GM21717 (cell line): ENCODE measurements at regions not wholly inside any gene's neighbourhood (a gene's known extent, or its start where the extent isn't known, plus 50 kb on each side); places are given as distances from the start of the nearest gene placed in this dataset.
"Not testable (repeated sequence)": the region's sequence is repeated elsewhere in the genome, so short reads cannot be mapped to it uniquely, and the experiment has no call there.

Experiments
- ATAC-seq: cut with Tn5 transposase; IDR thresholded peaks from one replicate; pipeline ENCODE4 v1.9.1; 2021; ENCODE audit warnings: mild to moderate bottlenecking, moderate library complexity; ENCODE audit not compliant: unreplicated experiment

DNA sequence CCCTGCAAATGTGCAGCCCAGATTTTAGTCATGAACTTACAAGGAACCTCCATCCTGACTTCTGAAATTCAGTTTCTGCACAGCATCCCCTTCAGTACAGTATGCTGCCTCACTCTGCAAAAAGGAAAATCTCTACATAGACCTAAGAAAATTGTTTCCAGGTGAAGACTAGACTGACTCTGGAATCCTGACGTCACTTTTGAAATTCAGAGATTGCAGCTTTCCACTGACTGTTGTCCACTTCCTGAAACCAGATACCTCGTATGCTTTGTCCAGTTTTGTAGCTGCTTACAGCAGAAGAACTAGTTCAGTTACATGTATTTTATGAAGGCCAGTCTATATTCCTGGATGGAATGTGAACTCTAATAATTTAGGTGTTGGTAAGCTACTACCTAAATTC, 629.3 kb upstream of the ST8SIA4 start:
- no peak for ATAC-seq

DNA sequence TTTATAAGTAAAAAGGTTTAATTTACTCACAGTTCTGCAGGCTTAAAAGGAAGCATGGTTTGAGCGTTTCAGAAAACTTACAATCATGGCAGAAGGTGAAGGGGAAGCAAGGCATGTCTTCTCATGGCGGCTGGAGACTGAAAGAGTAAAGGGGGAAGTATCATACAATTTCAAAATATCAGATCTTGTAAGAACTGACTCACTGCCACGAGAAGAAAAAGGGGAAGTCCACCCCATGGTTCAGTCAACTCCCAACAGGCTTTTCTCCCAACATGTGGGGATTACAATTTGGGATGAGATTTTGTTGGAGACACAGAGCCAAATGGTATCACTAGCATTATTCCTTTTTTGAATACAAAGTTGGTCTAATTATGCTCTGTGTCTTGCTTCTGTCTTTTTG, 627.9 kb upstream of the ST8SIA4 start:
- ATAC-seq, result no peak

DNA sequence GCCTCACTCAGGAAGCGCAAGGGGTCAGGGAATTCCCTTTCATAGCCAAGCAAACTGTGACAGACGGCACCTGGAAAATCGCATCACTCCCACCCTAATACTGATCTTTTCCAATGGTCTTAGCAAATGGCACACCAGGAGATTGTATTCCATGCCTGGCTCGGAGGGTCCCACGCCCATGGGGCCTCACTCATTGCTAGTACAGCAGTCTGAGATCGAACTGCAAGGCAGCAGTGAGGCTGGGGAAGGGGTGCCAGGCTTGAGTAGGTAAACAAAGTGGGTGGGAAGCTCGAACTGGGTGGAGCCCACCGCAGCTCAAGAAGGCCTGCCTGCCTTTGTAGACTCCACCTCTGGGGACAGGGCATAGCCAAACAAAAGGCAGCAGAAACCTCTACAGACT, 626.0 kb upstream of the ST8SIA4 start:
- ATAC-seq, result not testable (repeated sequence)

DNA sequence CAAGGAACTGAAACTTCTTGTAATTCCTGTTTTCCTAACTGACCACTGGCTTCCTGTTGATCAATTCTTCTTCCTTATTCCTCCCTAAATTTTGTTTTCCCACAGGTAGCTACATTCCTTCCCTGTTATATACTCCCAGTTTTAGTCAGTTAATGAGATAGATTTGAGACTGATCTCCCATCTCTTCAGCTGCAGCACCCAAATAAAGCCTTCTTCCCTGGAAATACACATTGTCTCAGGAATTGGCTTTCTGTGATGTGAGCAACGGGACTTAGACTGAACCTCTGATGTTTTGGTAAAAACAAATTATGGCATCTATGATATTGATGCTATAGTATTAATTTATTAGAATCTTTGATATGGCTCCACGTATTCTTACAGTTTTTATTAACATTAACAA, 617.3 kb upstream of the ST8SIA4 start:
- no peak for ATAC-seq

DNA sequence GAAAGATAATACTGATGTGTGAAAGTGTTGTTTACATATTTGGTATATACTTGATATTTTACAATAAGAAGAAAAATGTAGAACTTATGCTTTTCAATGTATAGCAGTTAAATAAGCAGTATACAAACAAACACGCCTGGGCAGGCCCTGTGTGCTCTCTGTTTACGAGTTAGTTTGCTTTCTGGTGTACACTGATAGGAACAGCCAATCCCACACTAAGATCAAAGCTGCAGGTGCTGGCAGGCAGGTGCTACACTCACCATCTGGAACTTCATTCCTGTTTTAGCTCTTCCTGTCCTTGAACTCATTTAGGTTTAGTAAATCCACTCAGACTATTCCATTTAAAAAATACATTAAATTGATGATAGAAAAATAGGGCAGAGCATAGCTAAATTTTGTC, 614.7 kb upstream of the ST8SIA4 start:
- ATAC-seq, result no peak

DNA sequence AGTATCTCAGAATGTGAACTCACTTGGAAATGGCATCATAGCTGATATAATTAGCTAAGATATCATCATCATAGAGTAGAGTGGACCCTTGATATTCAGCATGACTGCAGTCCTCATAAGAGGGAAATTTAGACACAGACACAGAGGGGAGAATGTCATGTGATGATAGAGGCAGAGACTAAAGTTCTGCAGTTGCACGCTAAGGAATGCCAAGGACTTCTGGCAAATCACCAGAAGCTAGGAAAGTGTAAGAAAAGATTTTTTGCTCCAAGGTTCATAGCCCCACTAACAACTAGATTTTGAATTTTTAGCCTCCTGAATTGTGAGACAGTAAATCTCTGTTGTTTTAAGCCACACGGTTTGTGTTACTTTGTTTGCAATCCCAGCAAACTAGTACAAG, 612.6 kb upstream of the ST8SIA4 start:
- ATAC-seq, result no peak

DNA sequence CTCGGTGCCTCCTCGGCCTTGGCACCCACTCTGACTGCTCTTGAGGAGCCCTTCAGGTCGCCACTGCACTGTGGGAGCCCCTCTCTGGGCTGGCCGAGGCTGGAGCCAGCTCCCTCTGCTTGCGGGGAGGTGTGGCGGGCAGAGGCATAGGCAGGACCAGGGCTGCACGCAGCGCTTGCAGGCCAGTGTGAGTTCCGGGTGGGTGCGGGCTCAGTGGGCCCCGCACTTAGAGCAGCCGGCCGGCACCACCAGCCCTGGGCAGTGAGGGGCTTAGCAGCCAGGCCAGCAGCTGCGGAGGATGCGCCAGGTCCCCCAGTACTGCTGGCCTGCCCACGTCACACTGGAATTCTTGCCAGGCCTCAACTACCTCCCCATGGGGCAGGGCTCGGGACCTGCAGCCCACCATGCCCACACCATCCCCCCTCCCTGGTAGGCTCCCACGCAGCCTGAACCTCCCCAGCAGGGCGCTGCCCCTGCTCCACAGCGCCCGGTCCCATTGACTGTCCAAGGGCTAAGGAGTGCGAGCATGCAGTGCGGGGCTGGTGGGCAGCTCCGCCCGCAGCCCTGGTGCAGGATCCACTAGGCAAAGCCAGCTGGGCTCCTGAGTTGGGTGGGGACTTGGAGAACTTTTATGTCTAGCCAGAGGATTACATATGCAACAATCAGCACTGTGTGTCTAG, 602.9 kb upstream of the ST8SIA4 start:
- no peak for ATAC-seq

DNA sequence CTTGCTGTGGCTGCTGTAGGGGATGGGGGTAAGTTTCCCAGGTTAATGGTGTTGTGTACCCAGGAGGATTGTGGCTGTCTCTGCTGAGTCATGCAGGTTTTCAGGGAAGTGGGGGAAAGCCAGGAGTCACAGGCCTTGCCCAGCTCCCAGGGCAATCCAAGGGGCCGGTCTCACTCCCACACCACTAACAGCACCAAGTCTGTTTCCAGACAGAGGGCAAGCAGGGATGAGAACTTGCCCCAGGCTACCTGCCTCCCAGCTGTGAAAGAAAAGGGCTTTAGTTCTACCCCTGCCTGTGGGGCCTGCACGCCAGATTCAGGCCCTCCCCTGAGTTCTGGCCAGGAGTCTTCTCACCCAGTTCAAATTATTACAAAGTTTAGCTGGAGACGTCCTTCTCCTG, 579.8 kb upstream of the ST8SIA4 start:
- no peak for ATAC-seq

DNA sequence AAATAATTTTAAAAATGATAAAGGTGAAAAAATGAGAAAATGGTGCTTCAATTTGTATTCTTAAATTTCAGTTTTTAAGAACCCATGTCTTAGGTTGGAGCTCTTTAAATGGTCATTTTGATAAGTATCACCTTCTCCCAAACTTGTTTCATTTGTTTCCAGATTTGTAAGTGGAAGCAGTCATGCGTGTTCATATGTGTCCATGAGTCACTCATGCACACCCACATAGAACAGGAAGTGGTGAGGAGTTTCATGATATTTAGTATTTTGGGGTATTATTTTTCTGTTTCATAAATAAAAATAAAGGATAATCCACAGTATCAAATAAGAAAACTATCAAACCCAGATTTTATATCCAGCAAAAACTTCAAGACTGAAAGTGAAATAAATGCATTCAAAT, 570.4 kb upstream of the ST8SIA4 start:
- peak; percentile 52 for ATAC-seq

DNA sequence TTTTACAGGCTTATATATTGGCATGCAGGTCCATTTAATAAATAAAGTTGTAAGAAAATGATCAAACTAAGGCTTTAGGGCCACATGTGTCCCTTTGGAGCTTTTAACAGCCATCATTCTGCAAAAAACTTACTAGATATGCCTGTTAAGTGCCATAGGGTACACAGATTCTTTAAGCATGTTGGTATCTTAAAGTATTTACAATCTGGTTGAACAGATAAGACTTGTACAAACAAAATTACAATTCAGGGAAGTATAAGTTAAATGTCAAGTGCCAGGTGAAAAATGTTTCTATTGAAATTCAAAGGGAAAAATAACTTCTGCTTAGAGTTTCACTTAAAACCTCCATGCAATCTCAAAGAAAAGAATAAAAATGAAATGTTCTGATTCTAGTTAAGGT, 558.4 kb upstream of the ST8SIA4 start:
- ATAC-seq, result no peak

DNA sequence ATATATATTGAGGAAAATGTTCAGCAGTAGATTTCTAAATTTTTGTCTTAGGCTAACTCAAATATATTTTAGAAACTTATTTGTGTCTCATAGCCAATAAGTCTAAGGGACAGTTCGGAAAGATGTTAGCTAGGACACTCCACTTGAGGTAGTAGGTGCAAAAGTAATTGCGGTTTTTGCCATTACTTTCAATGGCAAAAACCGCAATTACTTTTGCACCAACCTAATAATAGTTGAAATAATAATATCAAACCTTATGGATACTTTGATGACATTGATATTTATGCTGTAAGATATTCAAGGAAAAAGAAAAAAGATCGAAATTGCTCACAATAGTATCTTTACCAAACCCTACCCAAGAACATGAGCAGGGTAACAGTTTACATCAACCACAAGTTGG, 555.5 kb upstream of the ST8SIA4 start:
- no peak for ATAC-seq

DNA sequence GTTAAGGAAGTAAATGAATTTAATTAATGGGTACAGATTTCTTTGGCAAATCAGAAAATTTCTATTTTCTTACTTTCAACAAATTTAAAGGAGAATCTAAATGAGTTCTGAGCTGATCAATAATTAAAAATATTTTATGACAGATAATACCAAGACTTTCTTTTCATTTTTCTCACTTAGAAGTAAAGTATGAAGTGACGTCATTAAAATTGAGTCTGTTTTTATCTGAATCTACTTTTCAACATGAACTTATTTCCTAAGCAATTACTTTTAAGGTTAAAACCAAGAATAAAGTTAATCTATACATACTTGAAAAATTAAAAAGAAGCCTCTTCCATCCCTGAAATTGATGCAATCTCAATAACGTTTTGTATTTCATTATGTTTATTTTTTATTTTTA, 552.8 kb upstream of the ST8SIA4 start:
- ATAC-seq, result no peak

DNA sequence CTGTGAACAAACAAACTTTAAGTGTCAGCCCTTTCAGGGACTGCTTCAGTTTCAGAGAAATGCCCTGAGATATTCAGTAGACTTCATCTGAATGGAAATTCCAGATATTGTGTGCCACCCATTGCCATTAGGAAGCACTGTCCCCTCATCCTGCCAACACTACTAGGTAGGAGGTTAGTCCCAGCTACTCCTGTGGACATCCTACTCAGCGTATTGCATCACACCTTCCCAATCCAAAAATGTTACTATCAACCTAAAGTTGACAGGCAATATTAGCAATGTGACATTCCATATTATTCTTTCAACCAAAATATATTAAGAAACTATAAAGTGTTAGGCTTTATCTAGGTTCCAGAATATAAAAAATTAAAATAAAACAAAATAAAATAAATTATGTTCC, 552.0 kb upstream of the ST8SIA4 start:
- ATAC-seq, result no peak

DNA sequence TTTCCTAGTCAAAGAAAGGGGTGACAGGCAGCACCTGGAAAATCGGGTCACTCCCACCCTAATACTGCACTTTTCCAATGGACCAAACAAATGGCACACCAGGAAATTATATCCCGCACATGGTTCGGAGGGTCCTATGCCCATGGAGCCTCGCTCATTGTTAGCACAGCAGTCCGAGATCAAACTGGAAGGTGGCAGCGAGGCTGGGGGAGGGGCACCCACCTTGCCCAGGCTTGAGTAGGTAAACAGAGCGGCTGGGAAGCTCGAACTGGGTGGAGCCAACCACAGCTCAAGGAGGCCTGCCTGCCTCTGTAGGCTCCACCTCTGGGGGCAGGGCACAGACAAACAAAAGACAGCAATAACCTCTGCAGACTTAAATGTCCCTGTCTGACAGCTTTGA, 539.2 kb upstream of the ST8SIA4 start:
- ATAC-seq, result not testable (repeated sequence)

DNA sequence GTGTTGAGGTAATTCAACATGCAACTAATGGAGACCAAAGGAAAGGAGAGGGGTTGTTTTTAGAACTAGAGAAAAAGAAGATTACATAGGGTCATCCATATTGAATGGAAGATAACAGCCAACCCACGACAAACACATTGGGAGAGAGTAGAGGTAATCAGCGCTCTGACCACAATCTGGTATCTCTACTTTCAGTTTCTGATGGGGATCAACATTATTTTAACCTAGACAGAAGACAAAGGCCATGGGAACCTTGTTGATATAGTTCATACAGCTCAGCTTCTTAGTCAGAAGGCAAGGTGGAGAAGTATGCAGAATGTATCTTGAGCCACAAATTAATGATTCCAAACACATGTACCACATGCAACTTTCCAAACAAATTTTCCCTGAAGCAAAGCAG, 537.1 kb upstream of the ST8SIA4 start:
- no peak for ATAC-seq

DNA sequence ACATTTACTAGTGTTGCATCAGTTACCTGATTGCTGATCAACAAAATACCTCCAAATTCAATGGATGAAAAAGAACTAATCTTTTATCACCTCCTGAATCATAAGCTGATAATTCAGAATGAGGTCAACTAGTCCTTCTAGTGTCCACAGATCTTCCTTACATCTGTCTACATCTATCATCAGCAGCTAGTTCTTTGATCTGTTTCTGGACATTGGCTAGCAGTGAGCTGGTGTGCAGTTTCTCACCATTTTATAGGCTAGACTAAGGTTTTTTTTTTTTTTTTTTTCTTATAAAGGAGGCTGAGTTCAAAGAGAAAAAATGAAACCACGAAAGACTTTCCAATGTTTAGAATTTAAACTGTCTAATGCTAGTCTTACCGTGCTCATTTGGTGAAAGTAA, 534.3 kb upstream of the ST8SIA4 start:
- ATAC-seq, result no peak

DNA sequence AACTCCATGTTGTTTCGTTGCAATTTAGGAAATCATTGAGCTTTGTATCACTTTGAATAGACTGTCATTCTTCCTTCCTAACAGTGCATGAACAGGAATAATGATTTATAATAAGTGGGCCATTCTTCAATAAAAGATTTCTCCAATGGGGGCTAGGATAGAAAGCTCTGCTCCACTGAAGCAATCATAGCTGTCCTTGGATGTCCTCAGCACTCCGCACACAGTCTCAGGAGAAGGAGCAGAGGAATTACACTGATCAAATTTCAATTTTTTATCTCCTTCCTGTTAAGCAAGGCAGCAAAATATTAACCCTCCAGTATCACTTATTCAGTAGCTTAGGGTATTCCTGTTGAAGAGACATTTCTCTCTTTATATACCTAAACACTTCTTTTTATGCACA, 532.7 kb upstream of the ST8SIA4 start:
- ATAC-seq, result no peak

DNA sequence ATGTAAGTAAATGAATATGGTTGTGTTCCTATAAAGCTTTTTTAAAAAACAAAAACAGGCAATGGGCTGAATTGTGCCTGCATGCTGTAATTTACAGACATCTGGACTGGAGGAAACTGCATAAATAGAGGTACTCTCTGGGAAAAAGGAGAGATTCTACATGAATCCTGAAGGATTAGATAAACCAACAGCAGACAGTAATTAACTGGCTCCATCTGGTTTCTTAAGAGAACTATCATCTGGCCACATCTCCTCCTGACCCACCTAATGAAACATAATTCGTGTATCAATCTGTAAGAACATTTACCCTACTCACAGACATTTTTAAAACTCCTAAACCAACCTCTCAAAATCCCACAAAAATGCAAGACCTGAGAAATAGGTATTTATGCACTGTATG, 528.1 kb upstream of the ST8SIA4 start:
- no peak for ATAC-seq

DNA sequence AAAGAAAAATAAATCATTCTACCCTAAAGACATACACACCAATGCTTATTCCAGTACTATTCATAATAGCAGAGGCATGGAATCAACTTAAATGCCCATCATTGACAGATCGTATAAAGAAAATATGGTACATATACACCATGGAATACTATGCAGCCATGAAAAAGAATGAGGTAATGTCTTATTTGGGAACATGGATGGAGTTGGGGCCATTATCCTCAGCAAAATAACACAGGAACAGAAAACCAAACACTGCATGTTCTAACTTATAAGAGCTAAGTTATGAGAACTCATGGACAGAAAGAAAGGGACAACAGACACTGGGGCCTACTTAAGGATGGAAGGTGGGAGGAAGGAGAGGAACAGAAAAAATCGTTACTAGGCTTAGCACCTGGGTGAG, 527.5 kb upstream of the ST8SIA4 start:
- ATAC-seq, result no peak

DNA sequence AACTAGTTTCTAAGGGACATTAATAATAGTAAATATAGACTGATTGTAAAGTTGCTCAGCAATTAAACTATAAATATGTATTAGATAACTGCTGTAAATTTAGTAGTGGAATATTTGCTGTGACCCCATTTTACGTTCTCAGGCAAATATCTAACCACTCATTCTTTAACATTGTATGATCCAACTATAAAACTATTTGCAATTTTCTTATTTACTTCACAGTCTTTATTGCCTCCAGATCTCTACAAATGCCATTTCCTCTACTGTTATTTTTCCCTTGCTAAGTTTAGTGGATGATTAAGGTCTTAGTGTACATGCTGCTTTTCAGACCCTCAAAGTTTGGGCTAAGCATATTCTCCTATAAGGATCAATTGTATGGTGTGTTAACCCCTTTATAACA, 526.2 kb upstream of the ST8SIA4 start:
- no peak for ATAC-seq

DNA sequence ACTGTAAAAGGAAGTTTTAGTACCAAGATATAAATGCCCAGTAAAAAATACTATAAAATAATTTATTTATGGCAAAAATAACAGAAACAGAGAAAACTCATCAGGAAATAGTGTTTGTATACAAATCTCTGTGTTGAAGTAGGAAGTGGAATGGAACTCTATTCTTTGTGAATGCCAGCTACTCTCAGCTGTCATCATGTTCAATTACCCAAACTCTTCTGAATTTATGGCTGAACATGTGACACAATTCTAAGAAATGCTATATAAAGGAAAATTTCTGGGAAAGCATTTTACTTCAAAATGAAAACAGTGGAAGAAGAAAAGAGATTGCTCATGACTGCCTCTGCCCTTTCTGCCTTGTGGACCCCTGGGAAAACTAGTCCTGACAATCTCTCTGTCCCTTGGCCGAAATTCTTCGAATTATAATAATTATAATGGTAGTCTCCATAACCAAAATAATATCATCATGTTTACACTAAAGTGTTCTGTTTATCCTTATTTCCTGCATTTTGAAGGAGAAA, 522.3 kb upstream of the ST8SIA4 start:
- ATAC-seq, result no peak

DNA sequence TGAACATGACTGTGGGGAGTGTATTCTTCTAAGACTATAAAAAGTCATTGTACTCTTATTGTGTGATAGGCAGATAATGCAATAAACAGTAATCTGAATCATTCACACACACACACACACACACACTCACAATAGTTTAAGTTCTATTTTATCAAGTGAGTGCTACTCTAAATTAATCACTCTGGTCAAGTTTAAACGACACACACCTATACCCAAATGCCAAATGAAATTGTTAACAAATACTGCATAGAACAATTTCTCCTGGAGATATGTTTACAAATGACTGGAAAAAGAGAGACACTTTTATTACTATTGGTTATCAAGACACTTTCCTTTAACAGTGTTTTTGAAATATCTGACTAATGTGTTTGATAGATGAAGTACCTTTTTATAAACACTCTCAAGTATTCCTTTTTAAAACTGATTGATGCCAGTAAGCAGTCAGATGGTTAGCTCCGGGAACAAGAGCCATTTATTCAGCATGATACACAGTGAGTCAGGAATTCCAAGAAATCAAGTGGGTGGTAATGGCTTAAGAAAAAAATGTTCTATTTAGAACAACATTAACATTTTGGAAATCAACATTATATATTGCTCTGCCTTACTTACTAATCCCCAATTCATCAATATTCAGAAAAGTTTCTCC, 521.6 kb upstream of the ST8SIA4 start:
- no peak for ATAC-seq

DNA sequence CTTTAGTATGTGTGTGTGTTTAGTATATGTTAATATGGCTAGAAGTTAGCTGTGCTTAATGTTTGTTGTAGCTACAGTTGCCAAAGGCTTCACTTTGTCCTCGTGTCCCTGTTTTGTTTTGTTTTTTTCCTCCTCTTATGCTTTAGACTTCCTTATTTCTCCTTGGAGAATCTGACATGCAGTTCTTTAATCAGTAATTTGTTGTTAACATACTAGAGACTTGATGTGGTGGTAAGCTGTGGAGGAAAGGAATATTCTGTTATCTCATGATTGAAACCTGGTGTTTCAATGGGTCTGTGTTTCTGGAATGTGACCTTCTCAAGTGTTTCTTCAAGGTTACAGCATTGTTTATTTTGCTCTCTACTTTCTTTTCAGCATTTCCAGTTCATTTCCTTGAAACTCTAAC, 515.6 kb upstream of the ST8SIA4 start:
- ATAC-seq, result no peak
